PFSK-1 (cell line): ENCODE measurements at regions not wholly inside any gene's neighbourhood (a gene's known extent, or its start where the extent isn't known, plus 50 kb on each side); places are given as distances from the start of the nearest gene placed in this dataset.

Source experiments
- POLR2AphosphoS5 ChIP-seq: IDR thresholded peaks from 2 replicates; pipeline ENCODE4 v1.6.1; 2012; ENCODE audit warnings: low read depth, mild to moderate bottlenecking, control low read depth, low read length, moderate library complexity
- SIN3A ChIP-seq: IDR thresholded peaks from 2 replicates; pipeline ENCODE4 v1.6.1; 2012; ENCODE audit warnings: mild to moderate bottlenecking, low read length, moderate library complexity, borderline replicate concordance; ENCODE audit not compliant: insufficient read depth
- TAF1 ChIP-seq: IDR thresholded peaks from 2 replicates; pipeline ENCODE4 v1.6.1; 2012; ENCODE audit warnings: low read length, control low read depth, borderline replicate concordance; ENCODE audit not compliant: insufficient read depth
- TF ChIP-seq, protein P1 (sequence below), 2 experiments: IDR thresholded peaks; 2 replicates each; pipeline versions ENCODE4 v1.6.1 to v1.8.0; 2011 to 2012; ENCODE audit warnings: low read depth in 2 of 2, low read length in 2 of 2, control low read depth in 1 of 2, inconsistent platforms in 1 of 2, mild to moderate bottlenecking in 1 of 2, moderate library complexity in 1 of 2; ENCODE audit not compliant: insufficient read depth in 1 of 2

DNA sequence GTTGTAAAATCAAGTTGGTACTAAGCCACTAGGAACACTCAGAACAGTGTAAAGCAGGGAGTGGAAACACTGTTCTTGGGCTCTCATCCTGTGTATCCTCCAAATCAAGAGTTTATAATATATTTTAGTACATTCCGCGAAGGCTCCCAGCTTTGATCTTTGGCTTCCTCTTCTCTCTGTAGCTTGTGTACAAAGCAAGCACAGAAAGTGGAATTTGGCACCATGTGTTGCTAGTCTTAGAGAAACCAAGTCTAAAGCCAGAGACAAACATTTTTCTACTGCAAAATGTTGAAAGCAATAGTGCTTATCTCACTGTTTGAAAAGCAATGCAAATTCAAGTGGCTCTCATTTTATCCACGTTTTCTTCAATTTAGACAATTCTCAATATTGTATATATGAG is 1893.3 kb upstream of the WWC1 start:
- no peak for TF ChIP-seq SIN3A
- TF ChIP-seq POLR2AphosphoS5 = no peak
- TF ChIP-seq, protein P1, sequence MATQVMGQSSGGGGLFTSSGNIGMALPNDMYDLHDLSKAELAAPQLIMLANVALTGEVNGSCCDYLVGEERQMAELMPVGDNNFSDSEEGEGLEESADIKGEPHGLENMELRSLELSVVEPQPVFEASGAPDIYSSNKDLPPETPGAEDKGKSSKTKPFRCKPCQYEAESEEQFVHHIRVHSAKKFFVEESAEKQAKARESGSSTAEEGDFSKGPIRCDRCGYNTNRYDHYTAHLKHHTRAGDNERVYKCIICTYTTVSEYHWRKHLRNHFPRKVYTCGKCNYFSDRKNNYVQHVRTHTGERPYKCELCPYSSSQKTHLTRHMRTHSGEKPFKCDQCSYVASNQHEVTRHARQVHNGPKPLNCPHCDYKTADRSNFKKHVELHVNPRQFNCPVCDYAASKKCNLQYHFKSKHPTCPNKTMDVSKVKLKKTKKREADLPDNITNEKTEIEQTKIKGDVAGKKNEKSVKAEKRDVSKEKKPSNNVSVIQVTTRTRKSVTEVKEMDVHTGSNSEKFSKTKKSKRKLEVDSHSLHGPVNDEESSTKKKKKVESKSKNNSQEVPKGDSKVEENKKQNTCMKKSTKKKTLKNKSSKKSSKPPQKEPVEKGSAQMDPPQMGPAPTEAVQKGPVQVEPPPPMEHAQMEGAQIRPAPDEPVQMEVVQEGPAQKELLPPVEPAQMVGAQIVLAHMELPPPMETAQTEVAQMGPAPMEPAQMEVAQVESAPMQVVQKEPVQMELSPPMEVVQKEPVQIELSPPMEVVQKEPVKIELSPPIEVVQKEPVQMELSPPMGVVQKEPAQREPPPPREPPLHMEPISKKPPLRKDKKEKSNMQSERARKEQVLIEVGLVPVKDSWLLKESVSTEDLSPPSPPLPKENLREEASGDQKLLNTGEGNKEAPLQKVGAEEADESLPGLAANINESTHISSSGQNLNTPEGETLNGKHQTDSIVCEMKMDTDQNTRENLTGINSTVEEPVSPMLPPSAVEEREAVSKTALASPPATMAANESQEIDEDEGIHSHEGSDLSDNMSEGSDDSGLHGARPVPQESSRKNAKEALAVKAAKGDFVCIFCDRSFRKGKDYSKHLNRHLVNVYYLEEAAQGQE (IDR thresholded peaks at IDR 0.05; ENCODE audit: insufficient read depth in 1 of 2, low read depth in 2 of 2, low read length in 2 of 2) = no peak
- no peak for TF ChIP-seq TAF1
